HEK293 (cell line): ENCODE measurements at regions not wholly inside any gene's neighbourhood (a gene's known extent, or its start where the extent isn't known, plus 50 kb on each side); places are given as distances from the start of the nearest gene placed in this dataset.

ENCODE experiments used
- TRIM28 ChIP-seq: IDR thresholded peaks from 2 replicates; pipeline ENCODE4 v1.6.1; 2011; ENCODE audit warnings: low read length, control low read depth, borderline replicate concordance
- ZNF274 ChIP-seq, 2 experiments: fragments of 200-500 bp in 1 of 2; fragments of 450-650 bp in 1 of 2; sonication (Bioruptor generic) in 1 of 2; formaldehyde crosslinking in 1 of 2; IDR thresholded peaks; 2 replicates each; pipeline versions ENCODE4 v1.5.1 to v1.6.1; 2014 to 2016; ENCODE audit warnings: borderline replicate concordance in 1 of 2, inconsistent platforms in 1 of 2, low read length in 1 of 2, missing biosample characterization in 1 of 2, missing genetic modification characterization in 1 of 2
- ZNF416 ChIP-seq: fragments of 450-650 bp; formaldehyde crosslinking; IDR thresholded peaks from 2 replicates; pipeline ENCODE4 v1.5.1; 2016; ENCODE audit warnings: missing biosample characterization, missing genetic modification characterization
- ZNF423 ChIP-seq: fragments of 450-650 bp; formaldehyde crosslinking; IDR thresholded peaks from 2 replicates; pipeline ENCODE4 v1.5.1; 2016; ENCODE audit warnings: missing biosample characterization, missing genetic modification characterization
- ZNF530 ChIP-seq: fragments of 450-650 bp; formaldehyde crosslinking; IDR thresholded peaks from 2 replicates; pipeline ENCODE4 v1.5.1; 2016; ENCODE audit warnings: low read depth, missing biosample characterization, missing genetic modification characterization
- ZNF623 ChIP-seq: fragments of 450-650 bp; formaldehyde crosslinking; IDR thresholded peaks from 2 replicates; pipeline ENCODE4 v1.5.1; 2016; ENCODE audit warnings: missing biosample characterization, missing genetic modification characterization
- TF ChIP-seq, protein P1 (sequence below): fragments of 450-650 bp; formaldehyde crosslinking; IDR thresholded peaks from 2 replicates; pipeline ENCODE4 v1.5.1; 2016; ENCODE audit warnings: missing biosample characterization, missing genetic modification characterization
- TF ChIP-seq, protein P2 (sequence below): sonication (generic); formaldehyde crosslinking; IDR thresholded peaks from 2 replicates; pipeline ENCODE4 v1.8.1; 2022; ENCODE audit warnings: mild to moderate bottlenecking, moderate library complexity, missing genetic modification reagents
- TF ChIP-seq, protein P3 (sequence below): fragments of 450-650 bp; formaldehyde crosslinking; IDR thresholded peaks from 2 replicates; pipeline ENCODE4 v1.5.1; 2016; ENCODE audit warnings: missing biosample characterization, missing genetic modification characterization
- TF ChIP-seq, protein P4 (sequence below): fragments of 450-650 bp; formaldehyde crosslinking; IDR thresholded peaks from 2 replicates; pipeline ENCODE4 v1.5.1; 2016; ENCODE audit warnings: missing biosample characterization, missing genetic modification characterization

DNA sequence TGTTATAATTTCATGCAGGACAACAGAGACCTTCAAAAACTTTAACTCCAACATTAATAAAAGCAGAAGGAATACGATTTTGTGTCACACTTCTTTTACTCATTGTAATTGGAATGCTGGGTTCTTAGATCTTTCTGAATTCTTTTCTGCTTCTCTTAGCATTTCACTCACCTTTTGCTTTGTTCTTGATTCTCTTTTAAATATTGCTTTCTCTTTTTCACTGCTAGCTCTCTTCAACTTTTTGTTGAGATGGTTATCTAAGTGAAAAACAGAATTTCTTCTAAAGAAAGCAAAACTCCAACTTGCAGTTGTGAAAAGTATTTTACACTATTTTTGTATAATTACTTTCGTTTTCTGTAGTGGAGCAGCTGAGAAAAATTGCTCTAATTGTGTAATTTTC, 212.6 kb upstream of the KIF2A start:
- no peak for TF ChIP-seq ZNF416
- TF ChIP-seq TRIM28, result no peak
- no peak for TF ChIP-seq ZNF423 (tag by site-specific recombination)
- TF ChIP-seq, protein P1, sequence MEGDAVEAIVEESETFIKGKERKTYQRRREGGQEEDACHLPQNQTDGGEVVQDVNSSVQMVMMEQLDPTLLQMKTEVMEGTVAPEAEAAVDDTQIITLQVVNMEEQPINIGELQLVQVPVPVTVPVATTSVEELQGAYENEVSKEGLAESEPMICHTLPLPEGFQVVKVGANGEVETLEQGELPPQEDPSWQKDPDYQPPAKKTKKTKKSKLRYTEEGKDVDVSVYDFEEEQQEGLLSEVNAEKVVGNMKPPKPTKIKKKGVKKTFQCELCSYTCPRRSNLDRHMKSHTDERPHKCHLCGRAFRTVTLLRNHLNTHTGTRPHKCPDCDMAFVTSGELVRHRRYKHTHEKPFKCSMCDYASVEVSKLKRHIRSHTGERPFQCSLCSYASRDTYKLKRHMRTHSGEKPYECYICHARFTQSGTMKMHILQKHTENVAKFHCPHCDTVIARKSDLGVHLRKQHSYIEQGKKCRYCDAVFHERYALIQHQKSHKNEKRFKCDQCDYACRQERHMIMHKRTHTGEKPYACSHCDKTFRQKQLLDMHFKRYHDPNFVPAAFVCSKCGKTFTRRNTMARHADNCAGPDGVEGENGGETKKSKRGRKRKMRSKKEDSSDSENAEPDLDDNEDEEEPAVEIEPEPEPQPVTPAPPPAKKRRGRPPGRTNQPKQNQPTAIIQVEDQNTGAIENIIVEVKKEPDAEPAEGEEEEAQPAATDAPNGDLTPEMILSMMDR (tag by site-specific recombination), result no peak
- TF ChIP-seq, protein P2, sequence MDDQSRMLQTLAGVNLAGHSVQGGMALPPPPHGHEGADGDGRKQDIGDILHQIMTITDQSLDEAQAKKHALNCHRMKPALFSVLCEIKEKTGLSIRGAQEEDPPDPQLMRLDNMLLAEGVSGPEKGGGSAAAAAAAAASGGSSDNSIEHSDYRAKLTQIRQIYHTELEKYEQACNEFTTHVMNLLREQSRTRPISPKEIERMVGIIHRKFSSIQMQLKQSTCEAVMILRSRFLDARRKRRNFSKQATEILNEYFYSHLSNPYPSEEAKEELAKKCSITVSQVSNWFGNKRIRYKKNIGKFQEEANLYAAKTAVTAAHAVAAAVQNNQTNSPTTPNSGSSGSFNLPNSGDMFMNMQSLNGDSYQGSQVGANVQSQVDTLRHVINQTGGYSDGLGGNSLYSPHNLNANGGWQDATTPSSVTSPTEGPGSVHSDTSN, result no peak
- TF ChIP-seq, protein P3, sequence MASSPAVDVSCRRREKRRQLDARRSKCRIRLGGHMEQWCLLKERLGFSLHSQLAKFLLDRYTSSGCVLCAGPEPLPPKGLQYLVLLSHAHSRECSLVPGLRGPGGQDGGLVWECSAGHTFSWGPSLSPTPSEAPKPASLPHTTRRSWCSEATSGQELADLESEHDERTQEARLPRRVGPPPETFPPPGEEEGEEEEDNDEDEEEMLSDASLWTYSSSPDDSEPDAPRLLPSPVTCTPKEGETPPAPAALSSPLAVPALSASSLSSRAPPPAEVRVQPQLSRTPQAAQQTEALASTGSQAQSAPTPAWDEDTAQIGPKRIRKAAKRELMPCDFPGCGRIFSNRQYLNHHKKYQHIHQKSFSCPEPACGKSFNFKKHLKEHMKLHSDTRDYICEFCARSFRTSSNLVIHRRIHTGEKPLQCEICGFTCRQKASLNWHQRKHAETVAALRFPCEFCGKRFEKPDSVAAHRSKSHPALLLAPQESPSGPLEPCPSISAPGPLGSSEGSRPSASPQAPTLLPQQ, result no peak
- no peak for TF ChIP-seq ZNF530
- TF ChIP-seq ZNF623 (tag by site-specific recombination), result no peak
- TF ChIP-seq, protein P4, sequence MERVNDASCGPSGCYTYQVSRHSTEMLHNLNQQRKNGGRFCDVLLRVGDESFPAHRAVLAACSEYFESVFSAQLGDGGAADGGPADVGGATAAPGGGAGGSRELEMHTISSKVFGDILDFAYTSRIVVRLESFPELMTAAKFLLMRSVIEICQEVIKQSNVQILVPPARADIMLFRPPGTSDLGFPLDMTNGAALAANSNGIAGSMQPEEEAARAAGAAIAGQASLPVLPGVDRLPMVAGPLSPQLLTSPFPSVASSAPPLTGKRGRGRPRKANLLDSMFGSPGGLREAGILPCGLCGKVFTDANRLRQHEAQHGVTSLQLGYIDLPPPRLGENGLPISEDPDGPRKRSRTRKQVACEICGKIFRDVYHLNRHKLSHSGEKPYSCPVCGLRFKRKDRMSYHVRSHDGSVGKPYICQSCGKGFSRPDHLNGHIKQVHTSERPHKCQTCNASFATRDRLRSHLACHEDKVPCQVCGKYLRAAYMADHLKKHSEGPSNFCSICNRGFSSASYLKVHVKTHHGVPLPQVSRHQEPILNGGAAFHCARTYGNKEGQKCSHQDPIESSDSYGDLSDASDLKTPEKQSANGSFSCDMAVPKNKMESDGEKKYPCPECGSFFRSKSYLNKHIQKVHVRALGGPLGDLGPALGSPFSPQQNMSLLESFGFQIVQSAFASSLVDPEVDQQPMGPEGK (tag by site-specific recombination), result no peak
- no peak for TF ChIP-seq ZNF274 (IDR thresholded peaks at IDR 0.05; ENCODE audit: low read length)
- no peak for TF ChIP-seq ZNF274 (tag by site-specific recombination; IDR thresholded peaks at IDR 0.05; ENCODE audit: borderline replicate concordance)
